HepG2 (cell line): ENCODE measurements at regions not wholly inside any gene's neighbourhood (a gene's known extent, or its start where the extent isn't known, plus 50 kb on each side); places are given as distances from the start of the nearest gene placed in this dataset.

Source experiments
- ATAC-seq: fragments of 200-7000 bp; cut with Tn5 transposase; 3 replicates; pipeline ENCODE4 v1.9.1; 2020; ENCODE audit warnings: mild to moderate bottlenecking, moderate library complexity
- BruUV-seq: library from RNA; stranded (reverse); fragments of 400-500 nt; replicated peaks from 2 replicates; lab custom pipeline; 2021; lab: Mats Ljungman, UMichigan
- CTCF ChIA-PET: fragments of 300-600 bp; formaldehyde crosslinking; extraction: SDS; loops from one replicate; lab custom pipeline; 2021; ENCODE audit warnings: low total read pairs, inconsistent platforms, low intra/inter-chr PET ratio; lab: Yijun Ruan, JAX
- POLR2A ChIA-PET: fragments of 350-600 bp; sonication (Branson Sonifier 250); formaldehyde crosslinking; loops from one replicate; lab custom pipeline; 2020; ENCODE audit warnings: antibody characterized with exemption, inconsistent platforms; lab: Yijun Ruan, JAX
- DNase-seq: peaks from one replicate; pipeline ENCODE4 v3.0.0-alpha.2; 2015; ENCODE audit warnings: low spot score
- FAIRE-seq: peaks from 3 replicates; lab custom pipeline; 2011; peaks lifted over from hg19 to GRCh38; lab: Jason Lieb, UNC
- H2AFZ ChIP-seq: one replicate; pipeline ENCODE4 v1.6.1; 2011; ENCODE audit warnings: low read length, inconsistent platforms
- H3K27ac ChIP-seq: fragments of 300-600 bp; 3 replicates; pipeline ENCODE4 v1.8.0; 2011; ENCODE audit warnings: mixed run types, mild to moderate bottlenecking, mixed read lengths, low read length, inconsistent platforms; ENCODE audit not compliant: insufficient read depth; ENCODE audit errors: extremely low read length
- H3K27me3 ChIP-seq, 2 experiments: fragments of 200-600 bp in 1 of 2; 2 replicates in 1 of 2; 3 replicates in 1 of 2; pipeline versions ENCODE4 v1.6.0 to v1.8.0; 2011; ENCODE audit warnings: low read length in 2 of 2, mild to moderate bottlenecking in 2 of 2, moderate library complexity in 2 of 2, inconsistent platforms in 1 of 2; ENCODE audit not compliant: insufficient read depth in 2 of 2, control insufficient read depth in 1 of 2
- H3K36me3 ChIP-seq, 2 experiments: fragments of 200-600 bp in 1 of 2; replicated peaks in 1 of 2; 2 replicates in 1 of 2; 3 replicates in 1 of 2; pipeline versions ENCODE4 v1.5.1 to v1.8.0; 2011; ENCODE audit warnings: low read length in 2 of 2, inconsistent platforms in 1 of 2; ENCODE audit not compliant: insufficient read depth in 2 of 2, control insufficient read depth in 1 of 2
- H3K4me1 ChIP-seq: 2 replicates; pipeline ENCODE4 v1.5.1; 2012; ENCODE audit warnings: low read length, inconsistent platforms; ENCODE audit not compliant: insufficient read depth
- H3K4me2 ChIP-seq: 2 replicates; pipeline ENCODE4 v1.6.0; 2011; ENCODE audit warnings: low read depth, low read length, inconsistent platforms
- H3K4me3 ChIP-seq, 3 experiments: fragments of 200-600 bp in 1 of 3; sonication (generic), shearing (Covaris generic) in 1 of 3; replicated peaks in 1 of 3; 2 replicates each; pipeline ENCODE4 v1.5.1; 2011 to 2016; ENCODE audit warnings: low read length in 3 of 3, inconsistent platforms in 2 of 3, low read depth in 2 of 3, mild to moderate bottlenecking in 2 of 3, control low read depth in 1 of 3, mixed read lengths in 1 of 3; ENCODE audit not compliant: insufficient read depth in 1 of 3
- H3K79me2 ChIP-seq: one replicate; pipeline ENCODE4 v1.6.1; 2011; ENCODE audit warnings: low read length, inconsistent platforms; ENCODE audit not compliant: insufficient read depth
- H3K9ac ChIP-seq: 2 replicates; pipeline ENCODE4 v1.6.0; 2011; ENCODE audit warnings: mild to moderate bottlenecking, low read depth, low read length, inconsistent platforms; ENCODE audit not compliant: insufficient read depth
- H3K9me3 ChIP-seq: 2 replicates; pipeline ENCODE4 v1.5.1; 2012; ENCODE audit warnings: mild to moderate bottlenecking, low read length
- H4K20me1 ChIP-seq: 2 replicates; pipeline ENCODE4 v1.6.0; 2011; ENCODE audit warnings: inconsistent platforms, mild to moderate bottlenecking, low read length, moderate library complexity; ENCODE audit not compliant: insufficient read depth
- CAMTA2 ChIP-seq: sonication (generic); formaldehyde crosslinking; IDR thresholded peaks from 2 replicates; pipeline ENCODE4 v1.4.0; 2020; ENCODE audit warnings: mild to moderate bottlenecking, missing genetic modification reagents, borderline replicate concordance
- FLYWCH1 ChIP-seq: sonication (generic); formaldehyde crosslinking; IDR thresholded peaks from 2 replicates; pipeline ENCODE4 v1.8.1; 2023; ENCODE audit warnings: mild to moderate bottlenecking, missing genetic modification reagents
- PPARG ChIP-seq: conservative IDR thresholded peaks from 2 replicates; pipeline ENCODE4 v1.6.1; 2016; ENCODE audit warnings: missing biosample characterization, missing genetic modification reagents
- RXRB ChIP-seq: IDR thresholded peaks from 2 replicates; pipeline ENCODE4 v1.6.1; 2016; ENCODE audit warnings: borderline replicate concordance, missing genetic modification reagents, missing compliant biosample characterization
- ZBTB14 ChIP-seq: sonication (generic); formaldehyde crosslinking; IDR thresholded peaks from 2 replicates; pipeline ENCODE4 v1.4.0; 2020; ENCODE audit warnings: missing genetic modification reagents
- ZBTB2 ChIP-seq: sonication (generic); formaldehyde crosslinking; IDR thresholded peaks from 2 replicates; pipeline ENCODE4 v1.8.0; 2022; ENCODE audit warnings: low read depth, missing genetic modification reagents
- ZNF704 ChIP-seq: sonication (generic); formaldehyde crosslinking; IDR thresholded peaks from 2 replicates; pipeline ENCODE4 v1.8.1; 2023; ENCODE audit warnings: mild to moderate bottlenecking, inconsistent platforms, moderate library complexity, missing genetic modification reagents, borderline replicate concordance
- WGBS: methylation state at CpG from one replicate; pipeline ENCODE4 v1.1.6; 2017; ENCODE audit warnings: low lambda C conversion rate; 5-methylcytosine and 5-hydroxymethylcytosine counted together
- in situ Hi-C: cut with HindIII; loops from 2 replicates; pipeline ENCODE4 v1.10.0; 2017; ENCODE audit warnings: low pct_unique_long_range_greater_than_20kb; ENCODE audit not compliant: extremely low pct_ligation_motif_present
- intact Hi-C: fragments of 100-400 bp; cut with micrococcal nuclease; formaldehyde crosslinking; loops from one replicate; pipeline ENCODE4 v1.10.0; 2022; ENCODE audit not compliant: unreplicated experiment

GRCh38 chr2:155494744-155495143, 796.2 kb downstream of the KCNJ3 start:
- Histone ChIP-seq H3K27me3 (no peaks in the 10 kb centered on the region), H4K20me1 (no peaks in the 10 kb centered on the region), H3K79me2 (no peaks in the 10 kb centered on the region), H3K4me2 (no peak overlapping the region), H3K9ac (no peak overlapping the region), H2AFZ (no peak overlapping the region), H3K4me1 (no peaks in the 10 kb centered on the region), H3K9me3 (peaks cover 14% of the 10 kb centered on the region), H3K36me3 (no peaks in the 10 kb centered on the region), H3K4me3 (no peak overlapping the region), H3K27ac (no peak overlapping the region)
- 24% methylated on average over 3 of the region's 3 CpGs for WGBS
- intact Hi-C loops (no loop called here), in situ Hi-C loops (no loop called here)
- CTCF ChIA-PET = no interaction called here
- ATAC-seq (no peak), DNase-seq (no peak), FAIRE-seq (no peak)
- no TSS peak for BruUV-seq
- POLR2A ChIA-PET = no interaction called here
- TF ChIP-seq PPARG (no peak), CAMTA2 (CRISPR knock-in tag) (no peak), ZBTB14 (CRISPR knock-in tag) (no peak), RXRB (no peak), ZNF704 (CRISPR knock-in tag) (no peak), ZBTB2 (CRISPR knock-in tag) (no peak), FLYWCH1 (no peak)
